PC-9 (cell line): ENCODE measurements at regions not wholly inside any gene's neighbourhood (a gene's known extent, or its start where the extent isn't known, plus 50 kb on each side); places are given as distances from the start of the nearest gene placed in this dataset.

Experiments used
- EZH2 ChIP-seq: fragments of 200-600 bp; sonication (generic); IDR thresholded peaks from 2 replicates; pipeline ENCODE4 v1.8.0; 2017; ENCODE audit warnings: antibody characterized with exemption, low read depth
- TF ChIP-seq, protein P1 (sequence below): fragments of 200-600 bp; sonication (generic); conservative IDR thresholded peaks from 2 replicates; pipeline ENCODE4 v1.6.1; 2017; ENCODE audit warnings: mixed run types, antibody characterized with exemption, mild to moderate bottlenecking, moderate library complexity

- TF ChIP-seq EZH2, result no peak
- TF ChIP-seq, protein P1, sequence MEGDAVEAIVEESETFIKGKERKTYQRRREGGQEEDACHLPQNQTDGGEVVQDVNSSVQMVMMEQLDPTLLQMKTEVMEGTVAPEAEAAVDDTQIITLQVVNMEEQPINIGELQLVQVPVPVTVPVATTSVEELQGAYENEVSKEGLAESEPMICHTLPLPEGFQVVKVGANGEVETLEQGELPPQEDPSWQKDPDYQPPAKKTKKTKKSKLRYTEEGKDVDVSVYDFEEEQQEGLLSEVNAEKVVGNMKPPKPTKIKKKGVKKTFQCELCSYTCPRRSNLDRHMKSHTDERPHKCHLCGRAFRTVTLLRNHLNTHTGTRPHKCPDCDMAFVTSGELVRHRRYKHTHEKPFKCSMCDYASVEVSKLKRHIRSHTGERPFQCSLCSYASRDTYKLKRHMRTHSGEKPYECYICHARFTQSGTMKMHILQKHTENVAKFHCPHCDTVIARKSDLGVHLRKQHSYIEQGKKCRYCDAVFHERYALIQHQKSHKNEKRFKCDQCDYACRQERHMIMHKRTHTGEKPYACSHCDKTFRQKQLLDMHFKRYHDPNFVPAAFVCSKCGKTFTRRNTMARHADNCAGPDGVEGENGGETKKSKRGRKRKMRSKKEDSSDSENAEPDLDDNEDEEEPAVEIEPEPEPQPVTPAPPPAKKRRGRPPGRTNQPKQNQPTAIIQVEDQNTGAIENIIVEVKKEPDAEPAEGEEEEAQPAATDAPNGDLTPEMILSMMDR, result no peak
Measured at GRCh38 chr7:19294619-19295018, 149.4 kb upstream of the FERD3L start.
